ENCODE measurements at regions not wholly inside any gene's neighbourhood (a gene's known extent, or its start where the extent isn't known, plus 50 kb on each side); places are given as distances from the start of the nearest gene placed in this dataset.
A peak's percentile ranks its signal among the peaks of the same experiment; 100 is the strongest.

DNA sequence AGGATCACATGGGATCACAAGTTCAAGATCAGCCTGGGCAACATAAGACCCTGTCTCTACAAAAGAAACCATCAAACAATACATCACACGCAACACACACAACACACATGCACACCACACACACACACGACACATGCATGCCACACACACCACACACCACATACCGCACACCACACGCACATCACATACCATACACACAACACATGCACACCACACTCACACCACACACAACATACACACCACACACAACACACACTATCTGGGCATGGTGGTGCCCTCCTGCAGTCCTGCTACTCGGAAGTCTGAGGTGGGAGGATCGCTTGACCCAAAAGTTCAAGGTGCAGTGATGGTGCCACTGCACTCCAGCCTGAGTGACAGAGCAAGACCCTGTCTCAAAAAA is 198.3 kb downstream of the USP12 start:
- H3K4me3 ChIP-seq (ENCODE audit: insufficient read depth in 1 of 2, low read depth in 1 of 2, low read length in 2 of 2): no peak overlapping the region
- peak overlapping the region; percentile 1 for H4K8ac ChIP-seq (ENCODE audit: low read length)
- no peak overlapping the region for H2BK15ac ChIP-seq (ENCODE audit: low read depth, poor library complexity, severe bottlenecking)
- peak overlapping the region in 1 of 2 experiments; percentile 5 for H3K18ac ChIP-seq (ENCODE audit: low read depth in 1 of 2, low read length in 2 of 2)
- peaks cover 12% of the 10 kb centered on the region for H3K4me1 ChIP-seq (ENCODE audit: control insufficient read depth, insufficient read depth, low read depth, low read length)
- 81% methylated on average over 6 of the region's 6 CpGs for WGBS
- no peaks in the 10 kb centered on the region for H3K9me3 ChIP-seq (ENCODE audit: control insufficient read depth, low read length)
- peaks cover 16 to 21% of the 10 kb centered on the region in 2 experiments for H3K27me3 ChIP-seq (ENCODE audit: control insufficient read depth in 1 of 2, insufficient read depth in 1 of 2, low read length in 2 of 2)
- no peak overlapping the region for H4K91ac ChIP-seq (ENCODE audit: low read length)
- no peak overlapping the region for H3K9ac ChIP-seq (ENCODE audit: low read length)
- H2BK5ac ChIP-seq (ENCODE audit: low read depth, low read length, poor library complexity, severe bottlenecking): no peak overlapping the region
- H2BK12ac ChIP-seq (ENCODE audit: low read length in 2 of 2): no peak overlapping the region
- H3K4me2 ChIP-seq (ENCODE audit: low read length, poor library complexity, severe bottlenecking): no peak overlapping the region
- no peak overlapping the region for H2AK5ac ChIP-seq (ENCODE audit: low read length, severe bottlenecking)
- peak overlapping the region in 1 of 2 experiments; percentile 5 for H3K14ac ChIP-seq (ENCODE audit: low read length in 2 of 2)
- no peak overlapping the region for H3K27ac ChIP-seq (ENCODE audit: low read length, poor library complexity, severe bottlenecking)
- H3K23ac ChIP-seq (ENCODE audit: low read length in 2 of 2): no peak overlapping the region
- no peaks in the 10 kb centered on the region for H3K79me1 ChIP-seq (replicated peaks; ENCODE audit: low read length, poor library complexity, severe bottlenecking)
- H2BK120ac ChIP-seq (ENCODE audit: low read depth, low read length): no peak overlapping the region
- no peak overlapping the region for H2AFZ ChIP-seq (ENCODE audit: low read depth, low read length)
- no peak overlapping the region for H3K4ac ChIP-seq (ENCODE audit: low read depth in 1 of 2, low read length in 2 of 2)
- H3K36me3 ChIP-seq (ENCODE audit: control insufficient read depth in 1 of 2, insufficient read depth in 2 of 2, low read depth in 1 of 2, low read length in 2 of 2): no peaks in the 10 kb centered on the region
- no peak for DNase-seq

DNA sequence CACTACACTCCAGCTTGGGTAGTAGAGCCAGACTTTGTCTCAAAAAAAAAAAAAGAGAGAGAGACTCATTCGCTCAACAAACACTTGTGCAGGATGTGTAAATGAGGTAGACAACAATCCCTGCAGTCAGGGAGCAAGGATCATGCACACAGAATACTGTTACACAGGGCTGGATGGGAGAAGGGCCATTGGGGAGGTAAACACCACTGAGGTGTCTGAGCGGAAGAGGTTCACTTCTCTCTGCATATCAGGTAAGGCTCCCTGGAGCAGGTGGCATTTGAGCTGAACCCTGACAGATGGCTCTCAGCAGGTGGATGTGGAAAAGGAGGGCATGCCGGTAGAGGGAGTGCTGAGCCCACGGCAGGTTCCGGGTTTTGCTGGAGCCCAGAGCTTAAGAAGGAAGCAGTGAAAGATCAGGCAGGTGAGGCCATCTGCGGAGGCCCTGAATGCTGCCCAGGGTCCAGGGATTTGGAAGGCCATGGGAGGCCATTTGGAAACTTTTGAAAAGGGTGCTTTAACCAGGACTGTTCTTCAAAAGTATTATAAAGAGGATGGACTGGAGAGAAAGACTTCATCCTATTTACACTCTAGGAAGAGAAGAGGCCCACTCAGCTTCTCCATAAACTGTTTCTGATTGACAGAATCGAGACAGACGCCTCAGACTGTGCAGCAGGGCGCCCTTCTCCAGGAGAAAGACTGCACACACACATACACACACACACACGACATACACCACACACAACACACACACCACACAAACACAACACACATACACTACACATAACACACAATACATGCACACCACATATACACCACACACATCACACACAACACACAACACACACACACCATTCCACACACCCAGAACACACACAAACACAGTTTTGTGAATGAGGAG is 199.4 kb downstream of the USP12 start:
- Histone ChIP-seq H2AK5ac (ENCODE audit: low read length, severe bottlenecking) (no peak overlapping the region), H3K4me3 (ENCODE audit: insufficient read depth in 1 of 2, low read depth in 1 of 2, low read length in 2 of 2) (no peak overlapping the region), H2BK12ac (ENCODE audit: low read length in 2 of 2) (peak overlapping the region in 1 of 2 experiments; percentile 76), H3K14ac (ENCODE audit: low read length in 2 of 2) (peak overlapping the region in 1 of 2 experiments; percentile 80), H2BK5ac (ENCODE audit: low read depth, low read length, poor library complexity, severe bottlenecking) (no peak overlapping the region), H2BK15ac (ENCODE audit: low read depth, poor library complexity, severe bottlenecking) (no peak overlapping the region), H3K23ac (ENCODE audit: low read length in 2 of 2) (no peak overlapping the region), H4K91ac (ENCODE audit: low read length) (peak overlapping the region; percentile 81), H3K36me3 (ENCODE audit: control insufficient read depth in 1 of 2, insufficient read depth in 2 of 2, low read depth in 1 of 2, low read length in 2 of 2) (no peaks in the 10 kb centered on the region), H3K4me2 (ENCODE audit: low read length, poor library complexity, severe bottlenecking) (no peak overlapping the region), H3K27ac (ENCODE audit: low read length, poor library complexity, severe bottlenecking) (no peak overlapping the region), H3K18ac (ENCODE audit: low read depth in 1 of 2, low read length in 2 of 2) (peak overlapping the region in 1 of 2 experiments; percentile 64), H2AFZ (ENCODE audit: low read depth, low read length) (no peak overlapping the region), H2BK120ac (ENCODE audit: low read depth, low read length) (no peak overlapping the region), H3K27me3 (ENCODE audit: control insufficient read depth in 1 of 2, insufficient read depth in 1 of 2, low read length in 2 of 2) (peaks cover 16 to 25% of the 10 kb centered on the region in 2 experiments), H3K4ac (ENCODE audit: low read depth in 1 of 2, low read length in 2 of 2) (no peak overlapping the region), H3K9me3 (ENCODE audit: control insufficient read depth, low read length) (no peaks in the 10 kb centered on the region), H4K8ac (ENCODE audit: low read length) (no peak overlapping the region), H3K4me1 (ENCODE audit: control insufficient read depth, insufficient read depth, low read depth, low read length) (peaks cover 13% of the 10 kb centered on the region), H3K79me1 (replicated peaks; ENCODE audit: low read length, poor library complexity, severe bottlenecking) (no peaks in the 10 kb centered on the region), H3K9ac (ENCODE audit: low read length) (no peak overlapping the region)
- WGBS: 60% methylated on average over 5 of the region's 10 CpGs
- peak; percentile 48 for DNase-seq

DNA sequence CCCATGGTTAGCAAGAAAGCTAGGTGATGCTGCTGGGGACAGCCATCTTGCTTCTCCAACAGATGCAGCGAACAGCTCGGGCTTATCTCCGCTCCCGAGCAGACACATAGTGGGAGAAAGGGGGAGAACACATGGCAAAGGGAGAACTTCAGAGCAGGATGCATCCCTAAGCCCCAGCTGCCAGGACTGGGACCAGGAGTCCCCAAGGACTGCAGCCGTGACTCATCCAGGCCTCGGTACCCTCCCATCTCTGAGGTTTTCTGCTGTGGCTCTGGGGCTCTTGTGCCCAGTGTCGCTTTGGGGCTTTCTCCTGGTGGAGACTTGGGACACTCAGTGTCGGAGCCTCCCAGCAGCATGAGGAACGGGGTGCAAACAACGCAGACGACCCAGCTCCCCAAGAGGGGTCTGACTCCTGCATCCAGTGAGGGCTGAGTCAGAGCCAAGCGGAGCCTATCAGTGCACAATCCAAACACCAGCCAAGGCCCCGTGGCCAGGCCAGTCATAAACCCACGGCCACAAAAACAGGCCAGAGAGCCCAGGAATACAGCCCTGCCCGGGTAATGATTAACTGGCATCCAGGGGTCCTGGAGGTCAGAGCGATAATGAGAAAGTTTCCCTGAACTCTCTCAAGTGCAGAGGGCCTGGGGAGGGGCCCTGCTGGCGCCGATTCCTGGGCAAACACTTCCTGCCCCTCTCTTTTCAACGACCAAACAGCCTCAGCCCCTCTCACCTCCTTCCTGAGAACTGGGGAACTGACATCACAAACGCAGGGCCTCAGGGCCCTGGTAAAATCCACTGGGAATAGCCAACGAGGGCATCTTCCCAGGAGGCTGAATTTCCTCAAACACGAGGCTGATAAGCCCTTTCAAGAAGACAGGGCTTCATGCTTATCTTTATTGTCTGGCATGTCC is 202.9 kb downstream of the USP12 start:
- H3K4me2 ChIP-seq (ENCODE audit: low read length, poor library complexity, severe bottlenecking): no peak overlapping the region
- peak overlapping the region; percentile 64 for H2BK120ac ChIP-seq (ENCODE audit: low read depth, low read length)
- no peak overlapping the region for H3K4me3 ChIP-seq (ENCODE audit: insufficient read depth in 1 of 2, low read depth in 1 of 2, low read length in 2 of 2)
- 29% methylated on average over 22 of the region's 22 CpGs for WGBS
- peaks cover 20% of the 10 kb centered on the region for H3K4me1 ChIP-seq (ENCODE audit: control insufficient read depth, insufficient read depth, low read depth, low read length)
- no peaks in the 10 kb centered on the region for H3K79me1 ChIP-seq (replicated peaks; ENCODE audit: low read length, poor library complexity, severe bottlenecking)
- no peak overlapping the region for H2BK15ac ChIP-seq (ENCODE audit: low read depth, poor library complexity, severe bottlenecking)
- H3K9ac ChIP-seq (ENCODE audit: low read length): no peak overlapping the region
- H3K36me3 ChIP-seq (ENCODE audit: control insufficient read depth in 1 of 2, insufficient read depth in 2 of 2, low read depth in 1 of 2, low read length in 2 of 2): no peaks in the 10 kb centered on the region
- H3K14ac ChIP-seq (ENCODE audit: low read length in 2 of 2): no peak overlapping the region
- H2AFZ ChIP-seq (ENCODE audit: low read depth, low read length): no peak overlapping the region
- peak overlapping the region; percentile 83 for H4K8ac ChIP-seq (ENCODE audit: low read length)
- no peak overlapping the region for H3K23ac ChIP-seq (ENCODE audit: low read length in 2 of 2)
- peak overlapping the region; percentile 14 to 28 for H3K18ac ChIP-seq (ENCODE audit: low read depth in 1 of 2, low read length in 2 of 2)
- no peaks in the 10 kb centered on the region for H3K9me3 ChIP-seq (ENCODE audit: control insufficient read depth, low read length)
- H4K91ac ChIP-seq (ENCODE audit: low read length): peak overlapping the region; percentile 25
- H3K4ac ChIP-seq (ENCODE audit: low read depth in 1 of 2, low read length in 2 of 2): peak overlapping the region; percentile 6 to 15
- H2BK12ac ChIP-seq (ENCODE audit: low read length in 2 of 2): peak overlapping the region in 1 of 2 experiments; percentile 89
- no peak overlapping the region for H2AK5ac ChIP-seq (ENCODE audit: low read length, severe bottlenecking)
- peak; percentile 64 for DNase-seq
- H3K27ac ChIP-seq (ENCODE audit: low read length, poor library complexity, severe bottlenecking): no peak overlapping the region
- H2BK5ac ChIP-seq (ENCODE audit: low read depth, low read length, poor library complexity, severe bottlenecking): no peak overlapping the region
- peaks cover 5 to 28% of the 10 kb centered on the region in 2 experiments for H3K27me3 ChIP-seq (ENCODE audit: control insufficient read depth in 1 of 2, insufficient read depth in 1 of 2, low read length in 2 of 2)
